SIG-M5 treated with dmso at 0.1 percent for 504 hours (cell line): ENCODE measurements at regions not wholly inside any gene's neighbourhood (a gene's known extent, or its start where the extent isn't known, plus 50 kb on each side); places are given as distances from the start of the nearest gene placed in this dataset.
"Not testable (repeated sequence)": the region's sequence is repeated elsewhere in the genome, so short reads cannot be mapped to it uniquely, and the experiment has no call there.

ENCODE experiments used
- DNase-seq: peaks from one replicate; lab custom pipeline; 2025; ENCODE audit not compliant: unreplicated experiment; lab: John Stamatoyannopoulos, UW

GRCh38 chr10:18866852-18867251 lies 181.7 kb upstream of the MALRD1 start:
- DNase-seq, result no peak

GRCh38 chr10:18868919-18869318 lies 179.7 kb upstream of the MALRD1 start:
- no peak for DNase-seq

- no peak for DNase-seq
These were observed 173.1 kb upstream of the MALRD1 start for GRCh38 chr10:18875477-18875876.

GRCh38 chr10:18879284-18879683 lies 169.3 kb upstream of the MALRD1 start:
- DNase-seq, result no peak

DNA sequence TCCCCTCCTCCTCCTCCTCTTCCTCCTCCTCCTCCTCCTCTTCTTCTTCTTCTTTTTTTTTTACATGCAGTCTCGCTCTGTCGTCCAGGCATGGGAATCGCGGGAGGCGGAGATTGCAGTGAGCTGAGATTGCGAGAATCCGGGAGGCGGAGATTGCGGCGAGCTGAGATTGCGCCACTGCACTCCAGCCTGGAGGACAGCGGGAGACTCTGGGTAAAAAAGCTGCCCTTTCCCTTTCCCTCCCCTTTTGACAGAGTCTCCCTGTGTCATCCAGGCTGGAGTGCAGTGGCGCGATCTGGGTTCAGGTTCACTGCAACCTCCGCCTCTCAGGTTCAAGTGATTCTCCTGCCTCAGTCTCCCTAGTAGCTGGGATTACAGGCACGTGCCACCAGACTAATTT lies 168.1 kb upstream of the MALRD1 start:
- DNase-seq, result no peak

- DNase-seq, result no peak
These were observed 162.5 kb upstream of the MALRD1 start for GRCh38 chr10:18886102-18886501.

- DNase-seq, result no peak
These were observed 142.0 kb upstream of the MALRD1 start for GRCh38 chr10:18906636-18907035.

DNA sequence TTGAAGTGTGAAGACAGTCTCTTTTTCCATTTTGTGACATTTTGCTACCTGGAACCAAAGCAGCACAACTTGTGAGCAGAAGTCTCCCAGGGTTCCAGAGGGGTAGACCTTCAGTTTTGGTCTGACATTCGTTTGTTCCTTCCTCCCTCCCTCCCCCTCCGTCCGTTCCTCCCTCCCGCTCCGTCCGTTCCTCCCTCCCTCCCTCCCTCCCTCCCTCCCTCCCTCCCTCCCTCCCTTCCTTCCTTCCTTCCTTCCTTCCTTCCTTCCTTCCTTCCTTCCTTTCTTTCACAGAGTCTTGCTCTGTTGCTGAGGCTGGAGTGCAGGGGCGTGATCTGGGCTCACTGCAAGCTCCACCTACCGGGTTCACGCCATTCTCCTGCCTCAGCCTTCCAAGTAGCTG lies 131.2 kb upstream of the MALRD1 start:
- not testable (repeated sequence) for DNase-seq

DNA sequence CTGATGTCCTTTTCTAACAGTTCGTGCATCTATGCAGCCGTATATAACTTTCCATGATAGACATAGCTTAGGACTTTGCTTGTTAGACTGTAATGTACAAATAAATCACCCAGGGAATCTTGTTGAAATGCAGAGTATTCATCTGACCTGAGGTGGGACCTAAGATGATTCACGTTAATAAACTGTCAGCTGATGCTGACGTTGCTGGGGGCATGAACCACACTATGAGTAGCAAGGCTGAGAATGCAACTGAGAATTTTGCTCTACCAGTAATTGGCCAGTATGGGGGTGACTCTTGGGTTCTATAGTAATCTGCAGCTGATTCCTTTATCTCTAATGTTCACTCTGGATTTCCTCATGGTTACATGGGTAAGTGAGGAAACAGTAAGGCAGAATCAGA lies 130.1 kb upstream of the MALRD1 start:
- DNase-seq, result no peak

- no peak for DNase-seq
These were observed 99.2 kb upstream of the MALRD1 start for GRCh38 chr10:18949391-18949790.

DNA sequence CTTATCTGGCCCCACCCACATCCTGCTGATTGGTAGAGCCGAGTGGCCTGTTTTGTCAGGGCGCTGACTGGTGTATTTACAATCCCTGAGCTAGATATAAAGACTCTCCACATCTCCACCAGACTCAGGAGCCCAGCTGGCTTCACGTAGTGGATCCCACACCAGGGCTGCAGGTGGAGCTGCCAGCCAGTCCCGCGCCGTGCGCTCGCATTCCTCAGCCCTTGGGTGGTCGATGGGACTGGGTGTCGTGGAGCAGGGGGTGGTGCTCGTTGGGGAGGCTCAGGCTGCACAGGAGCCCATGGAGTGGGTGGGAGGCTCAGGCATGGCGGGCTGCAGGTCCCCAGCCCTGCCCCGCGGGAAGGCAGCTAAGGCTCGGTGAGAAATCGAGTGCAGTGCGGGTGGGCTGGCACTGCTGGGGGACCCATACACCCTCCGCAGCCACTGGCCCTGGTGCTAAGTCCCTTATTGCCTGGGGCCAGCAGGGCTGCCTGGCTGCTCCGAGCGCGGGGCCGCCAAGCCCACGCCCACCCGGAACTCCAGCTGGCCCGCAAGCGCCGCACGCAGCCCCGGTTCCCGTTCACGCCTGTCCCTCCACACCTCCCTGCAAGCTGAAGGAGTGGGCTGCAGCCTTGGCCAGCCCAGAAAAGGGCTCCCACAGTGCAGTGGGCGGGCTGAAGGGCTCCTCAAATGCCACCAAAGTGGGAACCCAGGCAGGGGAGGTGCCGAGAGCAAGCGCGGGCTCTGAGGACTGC lies 97.4 kb upstream of the MALRD1 start:
- not testable (repeated sequence) for DNase-seq

DNA sequence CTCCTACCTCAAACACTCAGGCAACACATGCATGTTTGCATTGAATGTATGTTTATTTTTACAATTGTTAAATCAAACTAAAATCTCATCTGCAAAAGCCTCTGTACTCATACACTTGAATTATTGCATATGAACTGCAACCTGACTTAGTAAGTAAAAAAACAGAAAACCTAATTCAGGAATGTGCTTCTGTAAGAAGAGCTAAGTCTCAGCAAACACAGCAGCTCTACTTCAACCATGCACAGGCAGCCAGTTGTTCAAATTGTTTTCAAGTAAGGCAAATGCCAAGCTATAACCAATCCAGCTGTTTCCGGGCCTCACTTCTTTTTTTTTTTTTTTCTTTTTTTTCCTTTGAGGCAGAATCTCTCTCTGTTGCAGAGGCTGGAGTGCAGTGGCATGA lies 93.5 kb upstream of the MALRD1 start:
- no peak for DNase-seq

GRCh38 chr10:18959369-18959768 lies 89.2 kb upstream of the MALRD1 start:
- DNase-seq, result no peak

GRCh38 chr10:18960466-18961079 lies 88.0 kb upstream of the MALRD1 start:
- DNase-seq, result no peak

GRCh38 chr10:18968159-18968558 lies 80.4 kb upstream of the MALRD1 start:
- no peak for DNase-seq

DNA sequence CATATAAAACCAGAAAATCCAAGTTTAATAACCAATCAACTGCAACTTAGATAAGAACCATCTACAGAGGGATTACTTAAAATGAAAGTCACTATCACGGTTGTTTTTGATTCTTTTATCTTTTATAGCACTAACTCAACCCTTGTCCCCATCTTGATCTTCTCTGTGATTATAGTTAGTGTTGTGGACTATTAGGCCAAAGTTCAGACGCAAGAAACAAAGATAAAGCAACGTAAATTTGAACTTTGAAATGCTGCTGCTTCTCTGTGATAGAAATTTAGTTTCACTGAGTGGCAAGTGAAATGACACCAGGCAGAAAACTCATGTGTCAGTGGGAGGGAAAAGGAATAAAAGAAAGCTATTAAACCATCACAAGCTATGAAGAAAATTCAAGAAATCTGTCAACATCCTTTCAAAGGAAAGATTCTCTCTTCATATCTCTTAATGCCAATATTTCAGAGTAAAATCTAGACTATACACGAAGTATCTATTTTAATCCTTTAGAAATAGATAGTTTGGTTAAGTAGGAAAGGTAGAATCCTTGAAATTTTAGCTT lies 71.8 kb upstream of the MALRD1 start:
- no peak for DNase-seq

- no peak for DNase-seq
These were observed 68.4 kb upstream of the MALRD1 start for GRCh38 chr10:18980089-18980629.

DNA sequence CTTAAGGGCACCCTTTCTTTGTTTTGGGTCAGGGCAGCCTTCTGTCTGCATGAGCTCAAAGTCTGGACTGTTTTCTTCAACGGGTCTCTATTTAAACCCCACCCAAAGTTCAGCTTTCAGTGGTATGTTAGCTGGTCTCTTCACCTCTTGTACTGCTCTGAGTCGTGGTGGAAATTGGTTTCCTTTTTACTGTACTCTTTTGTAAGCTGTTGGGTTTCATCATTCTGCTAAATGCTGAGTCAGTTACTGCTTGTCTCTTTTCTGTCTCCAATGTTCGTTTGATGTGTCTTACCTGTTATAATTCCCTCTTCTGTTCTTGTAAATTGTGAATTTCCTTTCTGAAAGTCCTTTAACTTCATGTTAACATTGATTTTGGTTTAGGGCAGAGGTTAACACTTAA lies 64.1 kb upstream of the MALRD1 start:
- DNase-seq, result no peak

DNA sequence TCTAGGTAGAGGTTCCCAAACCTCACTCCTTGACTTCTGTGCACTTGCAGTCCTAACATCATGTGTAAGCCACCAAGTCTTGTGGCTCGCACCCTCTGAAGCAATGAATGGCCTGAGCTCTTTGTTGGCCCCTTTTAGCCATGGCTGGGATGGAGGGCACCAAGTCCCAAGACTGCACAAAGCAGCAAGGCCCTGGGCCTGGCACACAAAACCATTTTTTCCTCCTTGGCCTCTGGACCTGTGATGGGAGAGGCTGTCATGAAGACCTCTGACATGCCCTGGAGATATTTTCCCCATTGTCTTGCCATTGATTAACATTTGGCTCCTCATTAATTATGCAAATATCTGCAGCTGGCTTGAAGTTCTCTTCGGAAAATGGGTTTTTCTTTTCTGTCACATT lies 60.3 kb upstream of the MALRD1 start:
- no peak for DNase-seq
